Calu3 (cell line): ENCODE measurements at regions not wholly inside any gene's neighbourhood (a gene's known extent, or its start where the extent isn't known, plus 50 kb on each side); places are given as distances from the start of the nearest gene placed in this dataset.

Source experiments
- BruUV-seq: library from RNA; stranded (reverse); fragments of 400-500 nt; replicated peaks from 2 replicates; lab custom pipeline; 2021; lab: Mats Ljungman, UMichigan
- CTCF ChIA-PET: fragments of 300-600 bp; sonication (Branson Sonifier 250); formaldehyde crosslinking; loops from one replicate; lab custom pipeline; 2022; ENCODE audit warnings: antibody characterized with exemption; lab: Charles Lee
- DNase-seq: peaks from one replicate; pipeline ENCODE4 v3.0.0; 2022
- H3K27ac Mint-ChIP-seq: one replicate; pipeline ENCODE4 v1.8.0; 2022; ENCODE audit warnings: mixed read lengths; ENCODE audit not compliant: unreplicated experiment
- H3K27me3 Mint-ChIP-seq: one replicate; pipeline ENCODE4 v1.8.0; 2022; ENCODE audit warnings: mixed read lengths; ENCODE audit not compliant: unreplicated experiment
- H3K36me3 Mint-ChIP-seq: one replicate; pipeline ENCODE4 v1.8.0; 2022; ENCODE audit warnings: mild to moderate bottlenecking, moderate library complexity, mixed read lengths; ENCODE audit not compliant: insufficient read depth, unreplicated experiment
- H3K4me1 Mint-ChIP-seq: one replicate; pipeline ENCODE4 v1.8.0; 2022; ENCODE audit warnings: mild to moderate bottlenecking, low read depth, mixed read lengths; ENCODE audit not compliant: unreplicated experiment
- H3K4me3 Mint-ChIP-seq: one replicate; pipeline ENCODE4 v1.8.0; 2022; ENCODE audit warnings: mild to moderate bottlenecking, low read depth, moderate library complexity, mixed read lengths; ENCODE audit not compliant: unreplicated experiment
- H3K9me3 Mint-ChIP-seq: one replicate; pipeline ENCODE4 v1.8.0; 2022; ENCODE audit warnings: low read depth, mixed read lengths; ENCODE audit not compliant: unreplicated experiment
- intact Hi-C: fragments of 100-400 bp; cut with micrococcal nuclease; formaldehyde crosslinking; loops from one replicate; pipeline ENCODE4 v1.10.0; 2022; ENCODE audit not compliant: unreplicated experiment
- TF ChIP-seq, protein P1 (sequence below): fragments of 200-600 bp; IDR thresholded peaks from one replicate; pipeline ENCODE4 v1.8.0; 2022; ENCODE audit warnings: antibody characterized with exemption; ENCODE audit not compliant: unreplicated experiment

GRCh38 chr3:186427627-186428281 is 65.7 kb upstream of the DGKG start:
- no peak for DNase-seq
- Mint-ChIP-seq H3K4me1 (no peaks in the 10 kb centered on the region), H3K27ac (no peak overlapping the region), H3K9me3 (no peaks in the 10 kb centered on the region), H3K36me3 (no peaks in the 10 kb centered on the region), H3K4me3 (no peak overlapping the region), H3K27me3 (peaks cover 76% of the 10 kb centered on the region)
- intact Hi-C loops, result no loop called here
- CTCF ChIA-PET, result no interaction called here
- TF ChIP-seq, protein P1, sequence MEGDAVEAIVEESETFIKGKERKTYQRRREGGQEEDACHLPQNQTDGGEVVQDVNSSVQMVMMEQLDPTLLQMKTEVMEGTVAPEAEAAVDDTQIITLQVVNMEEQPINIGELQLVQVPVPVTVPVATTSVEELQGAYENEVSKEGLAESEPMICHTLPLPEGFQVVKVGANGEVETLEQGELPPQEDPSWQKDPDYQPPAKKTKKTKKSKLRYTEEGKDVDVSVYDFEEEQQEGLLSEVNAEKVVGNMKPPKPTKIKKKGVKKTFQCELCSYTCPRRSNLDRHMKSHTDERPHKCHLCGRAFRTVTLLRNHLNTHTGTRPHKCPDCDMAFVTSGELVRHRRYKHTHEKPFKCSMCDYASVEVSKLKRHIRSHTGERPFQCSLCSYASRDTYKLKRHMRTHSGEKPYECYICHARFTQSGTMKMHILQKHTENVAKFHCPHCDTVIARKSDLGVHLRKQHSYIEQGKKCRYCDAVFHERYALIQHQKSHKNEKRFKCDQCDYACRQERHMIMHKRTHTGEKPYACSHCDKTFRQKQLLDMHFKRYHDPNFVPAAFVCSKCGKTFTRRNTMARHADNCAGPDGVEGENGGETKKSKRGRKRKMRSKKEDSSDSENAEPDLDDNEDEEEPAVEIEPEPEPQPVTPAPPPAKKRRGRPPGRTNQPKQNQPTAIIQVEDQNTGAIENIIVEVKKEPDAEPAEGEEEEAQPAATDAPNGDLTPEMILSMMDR, result no peak
- BruUV-seq, result no TSS peak

GRCh38 chr3:186425788-186426730 is 64.0 kb upstream of the DGKG start:
- H3K27ac Mint-ChIP-seq, result no peak overlapping the region
- no peaks in the 10 kb centered on the region for H3K4me1 Mint-ChIP-seq
- intact Hi-C loops, result no loop called here
- H3K4me3 Mint-ChIP-seq, result no peak overlapping the region
- no TSS peak for BruUV-seq
- no peak for DNase-seq
- peaks cover 76% of the 10 kb centered on the region for H3K27me3 Mint-ChIP-seq
- H3K36me3 Mint-ChIP-seq, result no peaks in the 10 kb centered on the region
- CTCF ChIA-PET, result interaction anchor here (0.6 to 1.4 kb wide), 3 partner anchors 12 to 114 kb away, joined by 4 to 7 read pairs (median 6); no protein-coding TSS in a partner anchor
- no peaks in the 10 kb centered on the region for H3K9me3 Mint-ChIP-seq
- TF ChIP-seq, protein P1, result peak; percentile 43

- CTCF ChIA-PET, result interaction anchor here (0.7 kb wide), 1 partner anchor 10 kb away, joined by 3 read pairs; no protein-coding TSS in a partner anchor
- intact Hi-C loops, result no loop called here
- no peaks in the 10 kb centered on the region for H3K36me3 Mint-ChIP-seq
- no peaks in the 10 kb centered on the region for H3K4me1 Mint-ChIP-seq
- no peaks in the 10 kb centered on the region for H3K9me3 Mint-ChIP-seq
- H3K27ac Mint-ChIP-seq, result no peak overlapping the region
- TF ChIP-seq, protein P1, result no peak
- H3K27me3 Mint-ChIP-seq, result peaks cover 91% of the 10 kb centered on the region
- no peak for DNase-seq
- no peak overlapping the region for H3K4me3 Mint-ChIP-seq
- BruUV-seq, result no TSS peak
These were observed 59.9 kb upstream of the DGKG start for GRCh38 chr3:186421946-186422345.

DNA sequence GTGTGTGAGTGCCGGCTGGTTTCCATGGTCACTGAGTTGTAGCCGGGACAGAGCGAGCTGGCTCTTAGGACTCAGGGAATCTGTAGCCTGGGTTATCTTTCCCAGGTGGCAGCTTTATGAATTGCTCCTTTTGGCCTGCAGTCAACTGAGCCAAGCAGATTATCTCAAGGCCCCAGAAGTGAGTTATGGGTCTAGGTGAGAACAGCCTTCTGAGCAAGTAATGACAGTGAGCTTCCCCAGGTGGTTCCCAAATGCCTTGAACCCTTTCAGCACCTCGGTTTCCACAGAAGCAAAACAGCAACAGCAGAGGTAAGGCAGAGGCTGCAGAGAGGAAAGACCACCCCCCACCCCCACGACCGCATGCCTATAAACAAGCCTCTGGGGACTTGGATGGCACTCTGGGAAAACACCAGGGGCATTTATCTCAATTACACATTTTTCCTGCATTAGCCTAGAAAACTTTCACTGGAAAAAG is 56.7 kb upstream of the DGKG start:
- intact Hi-C loops, result loop anchor here (10.0 kb wide), 2 partner anchors 56 to 406 kb away; no protein-coding TSS in a partner anchor
- no peak for DNase-seq
- Mint-ChIP-seq H3K36me3 (no peaks in the 10 kb centered on the region), H3K27ac (no peak overlapping the region), H3K4me1 (peaks cover 24% of the 10 kb centered on the region), H3K9me3 (no peaks in the 10 kb centered on the region), H3K27me3 (peaks cover 83% of the 10 kb centered on the region), H3K4me3 (no peak overlapping the region)
- no TSS peak for BruUV-seq
- TF ChIP-seq, protein P1, result no peak
- CTCF ChIA-PET, result no interaction called here
